ENCODE measurements at regions not wholly inside any gene's neighbourhood (a gene's known extent, or its start where the extent isn't known, plus 50 kb on each side); places are given as distances from the start of the nearest gene placed in this dataset.

- TF ChIP-seq CTCF (IDR thresholded peaks at IDR 0.05; ENCODE audit: insufficient read depth, low read length) = no peak
- TF ChIP-seq POLR2AphosphoS5 (IDR thresholded peaks at IDR 0.05; ENCODE audit: low read depth) = no peak
- TF ChIP-seq REST (IDR thresholded peaks at IDR 0.05; ENCODE audit: insufficient replicate concordance, low read depth) = no peak
Measured at GRCh38 chr4:107490116-107490515, 229.9 kb downstream of the PAPSS1 start.
